ENCODE measurements at regions not wholly inside any gene's neighbourhood (a gene's known extent, or its start where the extent isn't known, plus 50 kb on each side); places are given as distances from the start of the nearest gene placed in this dataset.

DNA sequence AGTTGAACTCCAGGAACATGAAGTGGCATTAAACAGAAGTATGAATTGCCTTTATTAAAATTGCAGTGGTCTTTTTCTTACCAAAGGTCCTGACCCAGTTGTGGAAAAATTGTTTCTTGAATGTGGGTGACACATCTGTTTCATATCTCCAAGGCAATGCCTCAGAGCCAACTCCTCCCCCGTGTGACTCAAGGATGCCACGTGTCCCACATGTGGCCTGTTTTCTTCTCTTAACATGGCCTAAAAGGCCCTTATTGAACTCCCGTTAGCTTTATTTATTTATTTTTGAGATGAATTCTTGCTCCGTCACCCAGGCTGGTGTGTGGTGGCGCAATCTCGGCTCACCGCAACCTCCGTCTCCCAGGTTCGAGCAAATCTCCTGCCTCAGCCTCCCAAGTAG is 128.4 kb upstream of the ESR1 start:
- H3K36me3 Mint-ChIP-seq (ENCODE audit: low read depth), result no peaks in the 10 kb centered on the region
- no peak overlapping the region for H3K27ac Mint-ChIP-seq (ENCODE audit: unreplicated experiment)
- H3K9me3 Mint-ChIP-seq, result no peaks in the 10 kb centered on the region
- peaks cover 3% of the 10 kb centered on the region for H3K4me1 Mint-ChIP-seq
- peaks cover 9% of the 10 kb centered on the region for H3K27me3 Mint-ChIP-seq (ENCODE audit: low read depth)
- no peak overlapping the region for H3K4me3 Mint-ChIP-seq
- no peak for DNase-seq (ENCODE audit: low read depth, low spot score)
- TF ChIP-seq, protein P1, sequence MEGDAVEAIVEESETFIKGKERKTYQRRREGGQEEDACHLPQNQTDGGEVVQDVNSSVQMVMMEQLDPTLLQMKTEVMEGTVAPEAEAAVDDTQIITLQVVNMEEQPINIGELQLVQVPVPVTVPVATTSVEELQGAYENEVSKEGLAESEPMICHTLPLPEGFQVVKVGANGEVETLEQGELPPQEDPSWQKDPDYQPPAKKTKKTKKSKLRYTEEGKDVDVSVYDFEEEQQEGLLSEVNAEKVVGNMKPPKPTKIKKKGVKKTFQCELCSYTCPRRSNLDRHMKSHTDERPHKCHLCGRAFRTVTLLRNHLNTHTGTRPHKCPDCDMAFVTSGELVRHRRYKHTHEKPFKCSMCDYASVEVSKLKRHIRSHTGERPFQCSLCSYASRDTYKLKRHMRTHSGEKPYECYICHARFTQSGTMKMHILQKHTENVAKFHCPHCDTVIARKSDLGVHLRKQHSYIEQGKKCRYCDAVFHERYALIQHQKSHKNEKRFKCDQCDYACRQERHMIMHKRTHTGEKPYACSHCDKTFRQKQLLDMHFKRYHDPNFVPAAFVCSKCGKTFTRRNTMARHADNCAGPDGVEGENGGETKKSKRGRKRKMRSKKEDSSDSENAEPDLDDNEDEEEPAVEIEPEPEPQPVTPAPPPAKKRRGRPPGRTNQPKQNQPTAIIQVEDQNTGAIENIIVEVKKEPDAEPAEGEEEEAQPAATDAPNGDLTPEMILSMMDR (conservative IDR thresholded peaks at IDR 0.05), result no peak

GRCh38 chr6:151679941-151680340 is 127.5 kb upstream of the ESR1 start:
- Mint-ChIP-seq H3K4me1 (peaks cover 3% of the 10 kb centered on the region), H3K27ac (ENCODE audit: unreplicated experiment) (no peak overlapping the region), H3K27me3 (ENCODE audit: low read depth) (peaks cover 9% of the 10 kb centered on the region), H3K36me3 (ENCODE audit: low read depth) (no peaks in the 10 kb centered on the region), H3K4me3 (no peak overlapping the region), H3K9me3 (no peaks in the 10 kb centered on the region)
- TF ChIP-seq, protein P1 (conservative IDR thresholded peaks at IDR 0.05), result no peak
- DNase-seq (ENCODE audit: low read depth, low spot score), result no peak

DNA sequence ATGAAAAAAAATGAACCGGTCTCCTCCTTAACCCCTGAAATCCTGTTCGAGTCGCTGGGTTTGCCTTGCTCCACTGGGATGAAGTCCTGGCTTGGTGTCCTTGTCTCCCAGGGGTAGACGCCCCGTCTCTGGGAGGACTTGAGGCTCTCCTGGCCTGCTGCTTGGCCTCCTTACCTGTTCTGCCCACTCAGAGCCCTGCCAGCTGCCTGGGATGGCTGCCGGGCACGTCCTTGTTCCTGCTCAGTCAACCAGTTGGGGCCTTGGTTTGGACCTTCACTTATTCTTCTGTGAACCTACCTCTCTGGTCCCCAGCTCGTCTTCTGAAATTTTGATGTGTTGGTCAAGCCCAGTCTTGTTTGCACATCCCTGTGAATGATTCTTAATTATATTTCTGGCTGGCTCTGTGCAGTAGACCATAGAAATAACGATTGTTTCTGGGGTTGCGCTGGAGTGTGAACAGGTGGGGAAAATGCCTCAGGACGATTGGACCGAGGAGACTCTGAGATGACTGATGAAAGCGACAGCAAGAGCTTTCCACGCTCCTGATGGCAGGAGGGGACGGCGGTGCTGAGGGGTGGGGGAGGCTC is 126.5 kb upstream of the ESR1 start:
- Mint-ChIP-seq H3K4me1 (no peaks in the 10 kb centered on the region), H3K4me3 (no peak overlapping the region), H3K27me3 (ENCODE audit: low read depth) (peaks cover 5% of the 10 kb centered on the region), H3K36me3 (ENCODE audit: low read depth) (no peaks in the 10 kb centered on the region), H3K9me3 (no peaks in the 10 kb centered on the region), H3K27ac (ENCODE audit: unreplicated experiment) (no peak overlapping the region)
- no peak for DNase-seq (ENCODE audit: low read depth, low spot score)
- TF ChIP-seq, protein P1 (conservative IDR thresholded peaks at IDR 0.05), result no peak

DNA sequence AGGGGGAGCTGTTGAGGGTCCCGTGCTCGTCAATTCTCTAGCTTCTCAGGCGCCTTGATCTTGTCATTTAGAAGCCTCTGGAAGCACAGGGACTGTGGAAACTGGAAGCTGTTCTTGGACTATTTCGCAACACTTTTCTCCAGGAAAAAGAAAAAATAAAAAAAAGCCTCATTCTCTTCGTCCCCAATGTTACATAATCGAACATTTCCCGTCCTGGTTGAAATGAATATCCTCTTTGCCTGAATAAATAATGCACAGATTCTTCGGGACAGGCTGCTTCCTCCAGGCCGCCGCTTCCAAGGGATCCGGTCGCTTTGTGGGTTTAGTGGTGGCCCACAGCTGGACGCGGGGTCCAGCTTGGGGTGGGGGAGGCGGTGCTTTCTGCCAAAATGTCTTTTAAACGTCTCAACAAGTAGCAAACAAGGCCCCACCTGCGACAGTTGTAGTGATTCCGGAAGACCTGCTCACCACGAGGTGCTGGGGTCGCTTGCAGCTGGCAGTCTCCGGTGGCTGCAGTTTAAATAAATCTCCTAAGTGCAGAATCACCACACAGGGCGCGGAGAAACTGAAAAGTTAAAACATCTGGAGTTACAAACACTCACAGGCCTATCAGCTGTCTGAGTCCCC is 125.9 kb upstream of the ESR1 start:
- H3K4me3 Mint-ChIP-seq, result no peak overlapping the region
- DNase-seq (ENCODE audit: low read depth, low spot score), result no peak
- H3K4me1 Mint-ChIP-seq, result no peaks in the 10 kb centered on the region
- peaks cover 4% of the 10 kb centered on the region for H3K27me3 Mint-ChIP-seq (ENCODE audit: low read depth)
- no peaks in the 10 kb centered on the region for H3K36me3 Mint-ChIP-seq (ENCODE audit: low read depth)
- no peaks in the 10 kb centered on the region for H3K9me3 Mint-ChIP-seq
- TF ChIP-seq, protein P1 (conservative IDR thresholded peaks at IDR 0.05), result no peak
- H3K27ac Mint-ChIP-seq (ENCODE audit: unreplicated experiment), result no peak overlapping the region

GRCh38 chr6:151682251-151682650 is 125.2 kb upstream of the ESR1 start:
- TF ChIP-seq, protein P1 (conservative IDR thresholded peaks at IDR 0.05), result no peak
- no peaks in the 10 kb centered on the region for H3K9me3 Mint-ChIP-seq
- H3K27me3 Mint-ChIP-seq (ENCODE audit: low read depth), result peaks cover 2% of the 10 kb centered on the region
- no peak overlapping the region for H3K27ac Mint-ChIP-seq (ENCODE audit: unreplicated experiment)
- no peak for DNase-seq (ENCODE audit: low read depth, low spot score)
- H3K4me3 Mint-ChIP-seq, result no peak overlapping the region
- no peaks in the 10 kb centered on the region for H3K4me1 Mint-ChIP-seq
- no peaks in the 10 kb centered on the region for H3K36me3 Mint-ChIP-seq (ENCODE audit: low read depth)
